Progenitor cell of endocrine pancreas (in vitro differentiated cells): ENCODE measurements at regions not wholly inside any gene's neighbourhood (a gene's known extent, or its start where the extent isn't known, plus 50 kb on each side); places are given as distances from the start of the nearest gene placed in this dataset.

Experiments
- DNase-seq: peaks from one replicate; pipeline ENCODE4 v3.0.0; 2021; ENCODE audit warnings: low spot score; ENCODE audit not compliant: unreplicated experiment
- H3K27ac Mint-ChIP-seq: 2 replicates; pipeline ENCODE4 v1.8.0; 2021; ENCODE audit warnings: mild to moderate bottlenecking, moderate library complexity, mixed read lengths
- H3K27me3 Mint-ChIP-seq: 2 replicates; pipeline ENCODE4 v1.8.0; 2021; ENCODE audit warnings: mixed read lengths
- H3K36me3 Mint-ChIP-seq: 2 replicates; pipeline ENCODE4 v1.8.0; 2022; ENCODE audit warnings: mixed read lengths; ENCODE audit not compliant: insufficient read depth
- H3K4me1 Mint-ChIP-seq: 2 replicates; pipeline ENCODE4 v1.8.0; 2021; ENCODE audit warnings: low read depth, mixed read lengths
- H3K4me3 Mint-ChIP-seq: 2 replicates; pipeline ENCODE4 v1.8.0; 2021; ENCODE audit warnings: low read depth, mild to moderate bottlenecking, moderate library complexity, mixed read lengths
- H3K9me3 Mint-ChIP-seq: 2 replicates; pipeline ENCODE4 v1.8.0; 2021; ENCODE audit warnings: low read depth, mixed read lengths
- CTCF ChIP-seq: fragments of 200-600 bp; sonication (generic); IDR thresholded peaks from one replicate; pipeline ENCODE4 v1.5.0; 2021; ENCODE audit warnings: antibody characterized with exemption, mild to moderate bottlenecking; ENCODE audit not compliant: unreplicated experiment

- peaks cover 13% of the 10 kb centered on the region for H3K9me3 Mint-ChIP-seq
- H3K27ac Mint-ChIP-seq = no peak overlapping the region
- peaks cover 7% of the 10 kb centered on the region for H3K4me1 Mint-ChIP-seq
- no peak overlapping the region for H3K4me3 Mint-ChIP-seq
- TF ChIP-seq CTCF = no peak
- no peaks in the 10 kb centered on the region for H3K36me3 Mint-ChIP-seq
- no peaks in the 10 kb centered on the region for H3K27me3 Mint-ChIP-seq
- DNase-seq = no peak
Observed at GRCh38 chr6:4264081-4264480, 128.7 kb upstream of the ECI2 start.

- Mint-ChIP-seq H3K9me3 (peaks cover 2% of the 10 kb centered on the region), H3K4me3 (no peak overlapping the region), H3K27me3 (no peaks in the 10 kb centered on the region), H3K36me3 (no peaks in the 10 kb centered on the region), H3K27ac (no peak overlapping the region), H3K4me1 (peaks cover 7% of the 10 kb centered on the region)
- DNase-seq = no peak
- no peak for TF ChIP-seq CTCF
Observed at GRCh38 chr6:4262526-4262925, 127.2 kb upstream of the ECI2 start.

- Mint-ChIP-seq H3K9me3 (no peaks in the 10 kb centered on the region), H3K36me3 (no peaks in the 10 kb centered on the region), H3K4me1 (peaks cover 7% of the 10 kb centered on the region), H3K27me3 (no peaks in the 10 kb centered on the region), H3K27ac (no peak overlapping the region), H3K4me3 (no peak overlapping the region)
- TF ChIP-seq CTCF = no peak
- DNase-seq = no peak
Observed at GRCh38 chr6:4259391-4259790, 124.0 kb upstream of the ECI2 start.

GRCh38 chr6:4258733-4259132 lies 123.4 kb upstream of the ECI2 start:
- no peak for DNase-seq

GRCh38 chr6:4256969-4257368 lies 121.6 kb upstream of the ECI2 start:
- no peak for DNase-seq
- Mint-ChIP-seq H3K27ac (no peak overlapping the region), H3K9me3 (no peaks in the 10 kb centered on the region), H3K4me3 (no peak overlapping the region), H3K36me3 (no peaks in the 10 kb centered on the region), H3K4me1 (peaks cover 11% of the 10 kb centered on the region), H3K27me3 (no peaks in the 10 kb centered on the region)
- no peak for TF ChIP-seq CTCF

More at GRCh38 chr6:4258733-4259132, 123.4 kb upstream of the ECI2 start:
- Mint-ChIP-seq H3K4me3 (no peak overlapping the region), H3K27me3 (no peaks in the 10 kb centered on the region), H3K36me3 (no peaks in the 10 kb centered on the region), H3K4me1 (peaks cover 7% of the 10 kb centered on the region), H3K9me3 (no peaks in the 10 kb centered on the region), H3K27ac (no peak overlapping the region)
- no peak for TF ChIP-seq CTCF
